Panc1 (cell line): ENCODE measurements at regions not wholly inside any gene's neighbourhood (a gene's known extent, or its start where the extent isn't known, plus 50 kb on each side); places are given as distances from the start of the nearest gene placed in this dataset.

ENCODE experiments used
- ATAC-seq: fragments of 200-7000 bp; cut with Tn5 transposase; 2 replicates; pipeline ENCODE4 v1.9.1; 2020; ENCODE audit warnings: mild to moderate bottlenecking, moderate library complexity
- BruUV-seq: library from RNA; stranded (reverse); fragments of 400-500 nt; replicated peaks from 2 replicates; lab custom pipeline; 2021; lab: Mats Ljungman, UMichigan
- CTCF ChIA-PET: fragments of 300-600 bp; sonication (Branson Sonifier 250); formaldehyde crosslinking; loops from one replicate; lab custom pipeline; 2022; ENCODE audit warnings: antibody characterized with exemption; lab: Charles Lee
- POLR2A ChIA-PET: fragments of 300-600 bp; sonication (Branson Sonifier 250); formaldehyde crosslinking; loops from one replicate; lab custom pipeline; 2022; ENCODE audit warnings: antibody characterized with exemption; lab: Charles Lee
- DNase-seq: peaks from one replicate; pipeline ENCODE4 v3.0.0-alpha.2; 2010; ENCODE audit warnings: low read depth, low spot score
- H3K27ac ChIP-seq: 2 replicates; pipeline ENCODE4 v1.5.1; 2011; ENCODE audit warnings: mild to moderate bottlenecking, low read length, inconsistent platforms
- H3K27me3 ChIP-seq: fragments of 200-500 bp; sonication (Bioruptor generic); 2 replicates; pipeline ENCODE4 v1.6.0; 2014; ENCODE audit warnings: low read length, inconsistent platforms; ENCODE audit not compliant: control insufficient read depth, insufficient read depth
- H3K36me3 ChIP-seq: fragments of 200-500 bp; sonication (Bioruptor generic); 2 replicates; pipeline ENCODE4 v1.5.1; 2014; ENCODE audit warnings: inconsistent platforms, mild to moderate bottlenecking, low read length, moderate library complexity; ENCODE audit not compliant: control insufficient read depth, insufficient read depth
- H3K4me1 ChIP-seq: 2 replicates; pipeline ENCODE4 v1.5.1; 2011; ENCODE audit warnings: inconsistent platforms, mild to moderate bottlenecking, low read length, moderate library complexity; ENCODE audit not compliant: control insufficient read depth, insufficient read depth
- H3K4me3 ChIP-seq, 2 experiments: 2 replicates each; pipeline ENCODE4 v1.5.1; 2011 to 2012; ENCODE audit warnings: low read depth in 2 of 2, low read length in 2 of 2, mild to moderate bottlenecking in 2 of 2, inconsistent platforms in 1 of 2, moderate library complexity in 1 of 2
- H3K9me3 ChIP-seq: fragments of 200-500 bp; sonication (Bioruptor generic); 2 replicates; pipeline ENCODE4 v1.5.1; 2014; ENCODE audit warnings: low read depth, mild to moderate bottlenecking, inconsistent platforms, low read length, moderate library complexity; ENCODE audit not compliant: control insufficient read depth, insufficient read depth
- CTCF ChIP-seq: fragments of 450-650 bp; IDR thresholded peaks from 2 replicates; pipeline ENCODE4 v1.5.1; 2017; ENCODE audit warnings: mild to moderate bottlenecking
- POLR2AphosphoS5 ChIP-seq: IDR thresholded peaks from 2 replicates; pipeline ENCODE4 v1.6.1; 2012; ENCODE audit warnings: mild to moderate bottlenecking, low read depth, low read length, moderate library complexity
- REST ChIP-seq, 2 experiments: IDR thresholded peaks; 2 replicates each; pipeline ENCODE4 v1.6.1; 2011 to 2012; ENCODE audit warnings: low read depth in 2 of 2, control low read depth in 1 of 2, low read length in 1 of 2, mild to moderate bottlenecking in 1 of 2, moderate library complexity in 1 of 2; ENCODE audit not compliant: insufficient read depth in 1 of 2
- SIN3A ChIP-seq: IDR thresholded peaks from 2 replicates; pipeline ENCODE4 v1.6.1; 2012; ENCODE audit warnings: low read depth, mild to moderate bottlenecking, low read length, moderate library complexity, borderline replicate concordance; ENCODE audit not compliant: insufficient read depth
- TCF7L2 ChIP-seq: IDR thresholded peaks from 2 replicates; pipeline ENCODE4 v1.6.1; 2011; ENCODE audit warnings: mild to moderate bottlenecking, low read depth, low read length, inconsistent platforms
- in situ Hi-C: cut with HindIII; loops from 2 replicates; pipeline ENCODE4 v1.10.0; 2016; ENCODE audit warnings: low sequenced_read_pairs, low pct_unique_long_range_greater_than_20kb
- intact Hi-C: fragments of 100-400 bp; cut with micrococcal nuclease; formaldehyde crosslinking; loops from one replicate; pipeline ENCODE4 v1.10.0; 2022; ENCODE audit not compliant: unreplicated experiment

GRCh38 chr5:34536699-34537098 is 119.4 kb upstream of the RAI14 start:
- ATAC-seq = no peak
- intact Hi-C loops (no loop called here), in situ Hi-C loops (no loop called here)
- Histone ChIP-seq H3K9me3 (no peaks in the 10 kb centered on the region), H3K36me3 (no peaks in the 10 kb centered on the region), H3K27ac (no peak overlapping the region), H3K27me3 (peaks cover 7% of the 10 kb centered on the region; the same call in 1 of the 2 replicates), H3K4me3 (no peak overlapping the region), H3K4me1 (no peaks in the 10 kb centered on the region)
- BruUV-seq = no TSS peak
- DNase-seq = no peak
- CTCF ChIA-PET = no interaction called here
- TF ChIP-seq TCF7L2 = no peak
- POLR2A ChIA-PET = no interaction called here

GRCh38 chr5:34538026-34538672 is 118.0 kb upstream of the RAI14 start:
- Histone ChIP-seq H3K36me3 (no peaks in the 10 kb centered on the region), H3K27ac (no peak overlapping the region), H3K27me3 (peaks cover 7% of the 10 kb centered on the region; the same call in 1 of the 2 replicates), H3K9me3 (no peaks in the 10 kb centered on the region), H3K4me3 (no peak overlapping the region), H3K4me1 (no peaks in the 10 kb centered on the region)
- intact Hi-C loops (no loop called here), in situ Hi-C loops (no loop called here)
- no TSS peak for BruUV-seq
- ATAC-seq (no peak), DNase-seq (no peak)
- ChIA-PET CTCF (interaction anchor here (0.5 kb wide), 1 partner anchor 459 kb away, joined by 4 read pairs; no protein-coding TSS in a partner anchor), POLR2A (no interaction called here)
- TF ChIP-seq POLR2AphosphoS5 = no peak
- no peak for TF ChIP-seq SIN3A
- TF ChIP-seq CTCF = peak; percentile 36; the same call in 1 of the 2 replicates
- no peak for TF ChIP-seq TCF7L2
- no peak for TF ChIP-seq REST (IDR thresholded peaks at IDR 0.05; ENCODE audit: insufficient read depth in 1 of 2, low read depth in 2 of 2, low read length in 1 of 2)

GRCh38 chr5:34539183-34539582 is 116.9 kb upstream of the RAI14 start:
- ATAC-seq (no peak), DNase-seq (no peak)
- Histone ChIP-seq H3K27me3 (peaks cover 7% of the 10 kb centered on the region; the same call in 1 of the 2 replicates), H3K9me3 (peaks cover 3% of the 10 kb centered on the region; the same call in 1 of the 2 replicates), H3K36me3 (no peaks in the 10 kb centered on the region), H3K27ac (no peak overlapping the region), H3K4me1 (no peaks in the 10 kb centered on the region), H3K4me3 (no peak overlapping the region)
- no peak for TF ChIP-seq REST (IDR thresholded peaks at IDR 0.05; ENCODE audit: insufficient read depth in 1 of 2, low read depth in 2 of 2, low read length in 1 of 2)
- no peak for TF ChIP-seq POLR2AphosphoS5
- TF ChIP-seq CTCF = no peak
- no peak for TF ChIP-seq SIN3A
- TF ChIP-seq TCF7L2 = no peak
- BruUV-seq = no TSS peak
- intact Hi-C loops (no loop called here), in situ Hi-C loops (no loop called here)
- ChIA-PET POLR2A (no interaction called here), CTCF (no interaction called here)
